ENCODE measurements at regions not wholly inside any gene's neighbourhood (a gene's known extent, or its start where the extent isn't known, plus 50 kb on each side); places are given as distances from the start of the nearest gene placed in this dataset.

DNA sequence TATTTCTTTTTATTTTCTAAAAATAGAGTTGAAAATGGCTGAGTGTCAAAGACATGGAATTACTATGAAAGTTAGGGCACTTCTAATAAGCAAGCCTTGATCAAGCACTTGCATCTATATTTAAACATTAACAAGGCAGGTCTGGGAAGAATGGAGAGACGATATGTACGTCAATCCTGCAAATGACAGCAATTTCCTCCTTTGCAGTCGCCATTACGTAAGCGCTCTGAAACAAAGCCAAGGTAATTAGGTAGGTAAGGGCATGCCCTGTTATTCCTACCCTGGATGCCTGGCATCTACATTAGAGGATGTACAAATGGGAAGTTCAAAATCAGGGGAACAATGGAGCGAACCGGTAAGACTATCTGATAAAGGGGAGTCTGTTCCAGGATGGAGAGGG is 664.0 kb upstream of the ARGLU1 start:
- no peaks in the 10 kb centered on the region for H3K27me3 ChIP-seq
- no peaks in the 10 kb centered on the region for H3K4me1 ChIP-seq (ENCODE audit: insufficient read depth)
- no peaks in the 10 kb centered on the region for H3K36me3 ChIP-seq (replicated peaks; ENCODE audit: insufficient read depth, low read depth)
- no peaks in the 10 kb centered on the region for H3K79me2 ChIP-seq
- H3K4me3 ChIP-seq, result no peak overlapping the region
- H3K9me3 ChIP-seq (ENCODE audit: low read depth), result no peaks in the 10 kb centered on the region
- DNase-seq (ENCODE audit: low spot score), result no peak
- H3K9me2 ChIP-seq (replicated peaks; ENCODE audit: insufficient read depth), result no peaks in the 10 kb centered on the region
- no peak overlapping the region for H3K4me2 ChIP-seq
- WGBS (ENCODE audit: low lambda C conversion rate, missing lambda C conversion rate), result 88% methylated on average over 7 of the region's 7 CpGs
- no peaks in the 10 kb centered on the region for H4K20me1 ChIP-seq (ENCODE audit: insufficient read depth, poor library complexity, severe bottlenecking)
- H3K27ac ChIP-seq, result no peak overlapping the region
- no peak for TF ChIP-seq EZH2 (IDR thresholded peaks at IDR 0.05; ENCODE audit: borderline replicate concordance)
- TF ChIP-seq, protein P1, sequence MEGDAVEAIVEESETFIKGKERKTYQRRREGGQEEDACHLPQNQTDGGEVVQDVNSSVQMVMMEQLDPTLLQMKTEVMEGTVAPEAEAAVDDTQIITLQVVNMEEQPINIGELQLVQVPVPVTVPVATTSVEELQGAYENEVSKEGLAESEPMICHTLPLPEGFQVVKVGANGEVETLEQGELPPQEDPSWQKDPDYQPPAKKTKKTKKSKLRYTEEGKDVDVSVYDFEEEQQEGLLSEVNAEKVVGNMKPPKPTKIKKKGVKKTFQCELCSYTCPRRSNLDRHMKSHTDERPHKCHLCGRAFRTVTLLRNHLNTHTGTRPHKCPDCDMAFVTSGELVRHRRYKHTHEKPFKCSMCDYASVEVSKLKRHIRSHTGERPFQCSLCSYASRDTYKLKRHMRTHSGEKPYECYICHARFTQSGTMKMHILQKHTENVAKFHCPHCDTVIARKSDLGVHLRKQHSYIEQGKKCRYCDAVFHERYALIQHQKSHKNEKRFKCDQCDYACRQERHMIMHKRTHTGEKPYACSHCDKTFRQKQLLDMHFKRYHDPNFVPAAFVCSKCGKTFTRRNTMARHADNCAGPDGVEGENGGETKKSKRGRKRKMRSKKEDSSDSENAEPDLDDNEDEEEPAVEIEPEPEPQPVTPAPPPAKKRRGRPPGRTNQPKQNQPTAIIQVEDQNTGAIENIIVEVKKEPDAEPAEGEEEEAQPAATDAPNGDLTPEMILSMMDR (IDR thresholded peaks at IDR 0.05; ENCODE audit: poor library complexity), result no peak
- TF ChIP-seq EZH2phosphoT487 (IDR thresholded peaks at IDR 0.05; ENCODE audit: low read depth, severe bottlenecking, unreplicated experiment), result no peak
- no peak overlapping the region for H2AFZ ChIP-seq

DNA sequence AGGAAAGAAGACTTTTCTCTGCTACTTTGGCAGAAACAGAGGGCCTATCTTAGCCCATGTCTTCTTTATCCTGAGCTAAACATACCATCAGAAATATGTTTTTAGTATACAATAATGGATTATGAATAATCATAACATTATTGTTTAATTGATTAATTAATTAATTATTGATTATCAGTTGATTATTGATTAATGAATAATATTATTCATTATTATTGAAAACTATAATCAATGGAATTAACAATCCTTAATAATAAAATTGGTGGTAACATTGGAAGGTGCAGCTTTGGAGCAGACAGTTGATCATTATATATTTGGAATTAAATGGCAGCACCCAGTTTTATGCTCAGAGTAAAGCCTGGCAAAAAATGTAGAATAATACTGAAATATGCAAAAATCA is 655.9 kb upstream of the ARGLU1 start:
- no peak for TF ChIP-seq EZH2phosphoT487 (IDR thresholded peaks at IDR 0.05; ENCODE audit: low read depth, severe bottlenecking, unreplicated experiment)
- TF ChIP-seq, protein P1 (IDR thresholded peaks at IDR 0.05; ENCODE audit: poor library complexity), result no peak
- no peak for TF ChIP-seq EZH2 (IDR thresholded peaks at IDR 0.05; ENCODE audit: borderline replicate concordance)
- H3K4me3 ChIP-seq, result no peak overlapping the region
- H3K27me3 ChIP-seq, result no peaks in the 10 kb centered on the region
- no peaks in the 10 kb centered on the region for H3K9me2 ChIP-seq (replicated peaks; ENCODE audit: insufficient read depth)
- H4K20me1 ChIP-seq (ENCODE audit: insufficient read depth, poor library complexity, severe bottlenecking), result no peaks in the 10 kb centered on the region
- DNase-seq (ENCODE audit: low spot score), result no peak
- no peak overlapping the region for H3K4me2 ChIP-seq
- no peak overlapping the region for H3K27ac ChIP-seq
- no peaks in the 10 kb centered on the region for H3K9me3 ChIP-seq (ENCODE audit: low read depth)
- H2AFZ ChIP-seq, result no peak overlapping the region
- no peaks in the 10 kb centered on the region for H3K36me3 ChIP-seq (replicated peaks; ENCODE audit: insufficient read depth, low read depth)
- no peaks in the 10 kb centered on the region for H3K4me1 ChIP-seq (ENCODE audit: insufficient read depth)
- H3K79me2 ChIP-seq, result no peaks in the 10 kb centered on the region

DNA sequence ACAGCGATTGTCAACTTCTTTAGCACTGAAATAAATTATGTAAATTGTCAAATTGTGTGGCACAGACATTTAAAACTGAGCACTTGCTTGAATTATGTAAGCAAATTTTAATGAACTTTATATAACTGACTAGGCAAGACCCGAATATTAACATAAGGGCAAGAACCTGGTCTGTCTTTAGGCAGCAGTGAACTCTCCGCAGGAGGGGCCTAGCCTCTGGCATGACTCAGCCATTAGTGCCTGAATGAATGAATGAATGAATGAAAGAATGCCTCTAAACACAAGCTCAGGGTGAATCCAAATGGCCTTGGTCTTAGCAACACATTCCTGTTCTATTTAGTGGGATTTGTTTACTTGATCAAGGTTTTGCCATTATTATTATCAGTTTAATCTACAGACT is 654.7 kb upstream of the ARGLU1 start:
- Histone ChIP-seq H3K27ac (no peak overlapping the region), H3K9me3 (ENCODE audit: low read depth) (no peaks in the 10 kb centered on the region), H3K79me2 (no peaks in the 10 kb centered on the region), H2AFZ (no peak overlapping the region), H4K20me1 (ENCODE audit: insufficient read depth, poor library complexity, severe bottlenecking) (no peaks in the 10 kb centered on the region), H3K4me1 (ENCODE audit: insufficient read depth) (no peaks in the 10 kb centered on the region), H3K4me3 (no peak overlapping the region), H3K4me2 (no peak overlapping the region), H3K9me2 (replicated peaks; ENCODE audit: insufficient read depth) (no peaks in the 10 kb centered on the region), H3K36me3 (replicated peaks; ENCODE audit: insufficient read depth, low read depth) (no peaks in the 10 kb centered on the region), H3K27me3 (no peaks in the 10 kb centered on the region)
- DNase-seq (ENCODE audit: low spot score), result no peak
- WGBS (ENCODE audit: low lambda C conversion rate, missing lambda C conversion rate), result 91% methylated on average over 3 of the region's 3 CpGs
- TF ChIP-seq EZH2phosphoT487 (IDR thresholded peaks at IDR 0.05; ENCODE audit: low read depth, severe bottlenecking, unreplicated experiment) (no peak), EZH2 (IDR thresholded peaks at IDR 0.05; ENCODE audit: borderline replicate concordance) (no peak)
- TF ChIP-seq, protein P1 (IDR thresholded peaks at IDR 0.05; ENCODE audit: poor library complexity), result no peak

DNA sequence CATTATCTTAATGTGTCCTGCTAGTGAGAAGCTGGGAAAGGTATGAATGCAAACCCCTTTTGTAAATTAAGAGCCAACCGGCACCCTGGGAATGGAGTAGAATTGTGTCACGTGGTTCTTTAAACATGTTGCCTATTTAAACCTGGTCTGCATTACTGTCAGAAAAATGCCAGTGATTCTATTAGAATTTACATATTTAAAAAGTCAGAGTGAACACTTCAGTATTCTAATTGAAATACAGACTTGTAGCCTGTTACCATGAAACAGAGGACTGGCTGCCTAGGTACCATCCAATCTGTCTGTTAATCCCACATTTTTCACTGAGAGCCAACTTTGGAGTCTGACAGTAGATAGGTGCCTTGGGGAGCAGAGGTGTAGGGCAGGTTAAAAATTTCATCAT is 652.3 kb upstream of the ARGLU1 start:
- Histone ChIP-seq H3K27ac (no peak overlapping the region), H4K20me1 (ENCODE audit: insufficient read depth, poor library complexity, severe bottlenecking) (no peaks in the 10 kb centered on the region), H3K9me3 (ENCODE audit: low read depth) (no peaks in the 10 kb centered on the region), H2AFZ (no peak overlapping the region), H3K4me1 (ENCODE audit: insufficient read depth) (no peaks in the 10 kb centered on the region), H3K79me2 (no peaks in the 10 kb centered on the region), H3K27me3 (no peaks in the 10 kb centered on the region), H3K4me2 (no peak overlapping the region), H3K36me3 (replicated peaks; ENCODE audit: insufficient read depth, low read depth) (no peaks in the 10 kb centered on the region), H3K9me2 (replicated peaks; ENCODE audit: insufficient read depth) (no peaks in the 10 kb centered on the region), H3K4me3 (no peak overlapping the region)
- TF ChIP-seq EZH2 (IDR thresholded peaks at IDR 0.05; ENCODE audit: borderline replicate concordance) (no peak), EZH2phosphoT487 (IDR thresholded peaks at IDR 0.05; ENCODE audit: low read depth, severe bottlenecking, unreplicated experiment) (no peak)
- TF ChIP-seq, protein P1 (IDR thresholded peaks at IDR 0.05; ENCODE audit: poor library complexity), result no peak
- no peak for DNase-seq (ENCODE audit: low spot score)
- 78% methylated on average over 2 of the region's 2 CpGs for WGBS (ENCODE audit: low lambda C conversion rate, missing lambda C conversion rate)

All from hepatocyte (in vitro differentiated cells).